Activated CD4-positive, CD25-positive, alpha-beta regulatory T cell treated with anti-CD3 and anti-CD28 coated beads, Interleukin-2, amount 50 U/mL, for 24 hours (primary cell): ENCODE measurements at regions not wholly inside any gene's neighbourhood (a gene's known extent, or its start where the extent isn't known, plus 50 kb on each side); places are given as distances from the start of the nearest gene placed in this dataset.

Experiments used
- ATAC-seq, 2 donors: fragments of 150-1000 bp; cut with Tn5 transposase; one replicate each; pipeline ENCODE4 v1.10.0; 2021; ENCODE audit warnings: mild to moderate bottlenecking in 1 of 2, moderate library complexity in 1 of 2

- ATAC-seq: no peak
These were observed 50.1 kb upstream of the TSPAN2 start for GRCh38 chr1:115139381-115139780.
